PC-9 (cell line): ENCODE measurements at regions not wholly inside any gene's neighbourhood (a gene's known extent, or its start where the extent isn't known, plus 50 kb on each side); places are given as distances from the start of the nearest gene placed in this dataset.

Experiments used
- BruUV-seq: library from RNA; stranded (reverse); fragments of 400-500 nt; replicated peaks from 2 replicates; lab custom pipeline; 2021; lab: Mats Ljungman, UMichigan
- CTCF ChIA-PET: fragments of 300-600 bp; sonication (Branson Sonifier 250); formaldehyde crosslinking; loops from one replicate; lab custom pipeline; 2022; ENCODE audit warnings: antibody characterized with exemption; lab: Charles Lee
- POLR2A ChIA-PET: fragments of 300-600 bp; sonication (Branson Sonifier 250); formaldehyde crosslinking; loops from one replicate; lab custom pipeline; 2022; ENCODE audit warnings: antibody characterized with exemption; ENCODE audit not compliant: unreplicated experiment; lab: Charles Lee
- DNase-seq, 2 experiments: peaks; one replicate each; pipeline versions ENCODE4 v3.0.0 to v3.0.0-alpha.2; 2015 to 2022; ENCODE audit warnings: mixed read lengths in 1 of 2
- H2AFZ ChIP-seq: fragments of 200-600 bp; sonication (generic); 2 replicates; pipeline ENCODE4 v1.8.1; 2017; ENCODE audit warnings: antibody characterized with exemption
- H3F3A ChIP-seq: fragments of 200-600 bp; sonication (generic); 2 replicates; pipeline ENCODE4 v1.8.1; 2017; ENCODE audit warnings: antibody characterized with exemption, mild to moderate bottlenecking, low read depth; ENCODE audit not compliant: insufficient read depth
- H3K27ac ChIP-seq: fragments of 200-600 bp; sonication (generic); 2 replicates; pipeline ENCODE4 v1.6.1; 2016; ENCODE audit warnings: mixed run types
- H3K27me3 ChIP-seq: fragments of 200-600 bp; sonication (generic); 2 replicates; pipeline ENCODE4 v1.6.1; 2016; ENCODE audit warnings: low read depth, mixed run types; ENCODE audit not compliant: insufficient read depth
- H3K36me3 ChIP-seq: fragments of 200-600 bp; sonication (generic); 2 replicates; pipeline ENCODE4 v1.6.1; 2016; ENCODE audit warnings: low read depth, mixed run types
- H3K4me1 ChIP-seq: fragments of 200-600 bp; sonication (generic); replicated peaks from 2 replicates; pipeline ENCODE4 v1.6.1; 2016; ENCODE audit warnings: mixed run types; ENCODE audit not compliant: insufficient read depth
- H3K4me2 ChIP-seq: fragments of 200-600 bp; sonication (generic); 2 replicates; pipeline ENCODE4 v1.6.1; 2017; ENCODE audit warnings: mixed run types
- H3K4me3 ChIP-seq: fragments of 200-600 bp; sonication (generic); 2 replicates; pipeline ENCODE4 v1.6.1; 2016; ENCODE audit warnings: mixed run types
- H3K79me2 ChIP-seq: fragments of 200-600 bp; sonication (generic); 2 replicates; pipeline ENCODE4 v1.6.1; 2017; ENCODE audit warnings: low read depth, mixed run types
- H3K9me2 ChIP-seq: fragments of 200-600 bp; sonication (generic); 2 replicates; pipeline ENCODE4 v1.8.1; 2017; ENCODE audit warnings: mild to moderate bottlenecking; ENCODE audit not compliant: insufficient read depth
- H3K9me3 ChIP-seq: fragments of 200-600 bp; sonication (generic); 2 replicates; pipeline ENCODE4 v1.8.1; 2016; ENCODE audit warnings: low read depth; ENCODE audit not compliant: insufficient read depth
- H4K20me1 ChIP-seq: fragments of 200-600 bp; sonication (generic); 2 replicates; pipeline ENCODE4 v1.8.1; 2017; ENCODE audit not compliant: insufficient read depth
- CTCF ChIP-seq: fragments of 200-600 bp; sonication (generic); conservative IDR thresholded peaks from 2 replicates; pipeline ENCODE4 v1.6.1; 2017; ENCODE audit warnings: mixed run types, antibody characterized with exemption, mild to moderate bottlenecking, moderate library complexity
- EZH2 ChIP-seq: fragments of 200-600 bp; sonication (generic); IDR thresholded peaks from 2 replicates; pipeline ENCODE4 v1.8.0; 2017; ENCODE audit warnings: antibody characterized with exemption, low read depth
- intact Hi-C: fragments of 100-400 bp; cut with micrococcal nuclease; formaldehyde crosslinking; loops from one replicate; pipeline ENCODE4 v1.10.0; 2022; ENCODE audit not compliant: unreplicated experiment

- Histone ChIP-seq H3F3A (no peaks in the 10 kb centered on the region), H4K20me1 (no peaks in the 10 kb centered on the region), H3K4me2 (no peak overlapping the region), H3K27me3 (no peaks in the 10 kb centered on the region), H3K36me3 (no peaks in the 10 kb centered on the region), H3K9me3 (no peaks in the 10 kb centered on the region), H2AFZ (no peak overlapping the region), H3K9me2 (no peaks in the 10 kb centered on the region), H3K4me3 (no peak overlapping the region), H3K27ac (no peak overlapping the region), H3K4me1 (no peaks in the 10 kb centered on the region), H3K79me2 (no peaks in the 10 kb centered on the region)
- TF ChIP-seq EZH2 = no peak
- TF ChIP-seq CTCF = no peak
- no peak for DNase-seq
- ChIA-PET POLR2A (no interaction called here), CTCF (no interaction called here)
- intact Hi-C loops = no loop called here
- no TSS peak for BruUV-seq
Observed at GRCh38 chr1:243963571-243963970, 87.5 kb upstream of the ZBTB18 start.

GRCh38 chr1:243962541-243962940 is 88.5 kb upstream of the ZBTB18 start:
- Histone ChIP-seq H3K4me3 (no peak overlapping the region), H4K20me1 (no peaks in the 10 kb centered on the region), H3K27me3 (no peaks in the 10 kb centered on the region), H3K4me2 (no peak overlapping the region), H3F3A (no peaks in the 10 kb centered on the region), H3K27ac (no peak overlapping the region), H3K4me1 (no peaks in the 10 kb centered on the region), H3K9me3 (no peaks in the 10 kb centered on the region), H3K9me2 (no peaks in the 10 kb centered on the region), H3K36me3 (no peaks in the 10 kb centered on the region), H2AFZ (no peak overlapping the region), H3K79me2 (no peaks in the 10 kb centered on the region)
- ChIA-PET CTCF (no interaction called here), POLR2A (no interaction called here)
- no peak for TF ChIP-seq CTCF
- no peak for TF ChIP-seq EZH2
- intact Hi-C loops = no loop called here
- no TSS peak for BruUV-seq
- no peak for DNase-seq

GRCh38 chr1:243959998-243960397 is 91.1 kb upstream of the ZBTB18 start:
- H3K79me2 ChIP-seq = no peaks in the 10 kb centered on the region
- intact Hi-C loops = loop anchor here (10.0 kb wide), 1 partner anchor 615 kb away; no protein-coding TSS in a partner anchor
- no peak overlapping the region for H3K4me3 ChIP-seq
- H3F3A ChIP-seq = no peaks in the 10 kb centered on the region
- no peak overlapping the region for H3K4me2 ChIP-seq
- H3K9me2 ChIP-seq = no peaks in the 10 kb centered on the region
- H2AFZ ChIP-seq = no peak overlapping the region
- no peaks in the 10 kb centered on the region for H3K36me3 ChIP-seq
- no peaks in the 10 kb centered on the region for H4K20me1 ChIP-seq
- TF ChIP-seq CTCF = no peak
- TF ChIP-seq EZH2 = no peak
- H3K27ac ChIP-seq = no peak overlapping the region
- no TSS peak for BruUV-seq
- H3K27me3 ChIP-seq = no peaks in the 10 kb centered on the region
- no peak for DNase-seq
- CTCF ChIA-PET = no interaction called here
- POLR2A ChIA-PET = interaction anchor here (0.8 kb wide), 1 partner anchor 9 kb away, joined by 5 read pairs; no protein-coding TSS in a partner anchor
- H3K4me1 ChIP-seq = no peaks in the 10 kb centered on the region
- H3K9me3 ChIP-seq = no peaks in the 10 kb centered on the region
